ENCODE measurements at regions not wholly inside any gene's neighbourhood (a gene's known extent, or its start where the extent isn't known, plus 50 kb on each side); places are given as distances from the start of the nearest gene placed in this dataset.
"Not testable (repeated sequence)": the region's sequence is repeated elsewhere in the genome, so short reads cannot be mapped to it uniquely, and the experiment has no call there.

DNA sequence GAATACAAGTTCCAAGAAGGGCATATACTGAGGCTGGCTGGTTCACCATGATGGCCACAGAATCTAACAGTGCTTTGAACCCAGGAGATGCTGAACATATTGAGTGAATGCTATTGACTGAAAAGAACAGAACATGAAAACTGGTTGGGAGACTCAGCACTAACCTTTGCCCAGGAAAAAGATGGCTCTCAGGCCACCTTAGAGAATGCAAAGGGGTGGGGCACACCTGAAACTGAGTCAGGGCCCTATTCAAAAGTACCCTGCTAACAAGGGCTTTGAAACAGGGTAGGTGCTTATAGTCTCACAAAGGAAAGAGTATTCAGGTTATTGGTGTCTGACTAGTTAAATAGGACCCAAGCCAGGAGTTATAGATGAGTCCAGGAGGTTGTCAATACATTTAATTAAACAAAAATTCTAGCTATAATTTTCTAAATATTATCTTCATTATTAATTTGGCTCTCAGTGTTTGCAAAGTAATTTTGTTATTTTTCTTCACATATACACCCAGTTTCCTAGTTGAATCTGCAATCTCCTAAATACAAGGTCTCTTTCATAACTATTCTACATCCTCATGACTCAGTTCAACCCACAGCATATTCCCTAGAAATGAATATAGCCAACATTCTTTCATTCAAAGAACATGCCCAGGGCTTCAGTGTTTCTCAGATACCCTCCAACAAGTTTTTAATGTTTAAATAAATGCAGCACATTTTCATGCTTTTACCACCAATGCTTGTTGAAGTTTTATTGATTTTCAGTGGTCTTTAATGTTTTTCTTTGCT is 144.2 kb upstream of the RAPGEF2 start:
- in situ Hi-C loops (cut with HindIII; ENCODE audit: low sequenced_read_pairs), result no loop called here
- DNase-seq (ENCODE audit: low read depth, low spot score), result no peak
- TF ChIP-seq, protein P1, sequence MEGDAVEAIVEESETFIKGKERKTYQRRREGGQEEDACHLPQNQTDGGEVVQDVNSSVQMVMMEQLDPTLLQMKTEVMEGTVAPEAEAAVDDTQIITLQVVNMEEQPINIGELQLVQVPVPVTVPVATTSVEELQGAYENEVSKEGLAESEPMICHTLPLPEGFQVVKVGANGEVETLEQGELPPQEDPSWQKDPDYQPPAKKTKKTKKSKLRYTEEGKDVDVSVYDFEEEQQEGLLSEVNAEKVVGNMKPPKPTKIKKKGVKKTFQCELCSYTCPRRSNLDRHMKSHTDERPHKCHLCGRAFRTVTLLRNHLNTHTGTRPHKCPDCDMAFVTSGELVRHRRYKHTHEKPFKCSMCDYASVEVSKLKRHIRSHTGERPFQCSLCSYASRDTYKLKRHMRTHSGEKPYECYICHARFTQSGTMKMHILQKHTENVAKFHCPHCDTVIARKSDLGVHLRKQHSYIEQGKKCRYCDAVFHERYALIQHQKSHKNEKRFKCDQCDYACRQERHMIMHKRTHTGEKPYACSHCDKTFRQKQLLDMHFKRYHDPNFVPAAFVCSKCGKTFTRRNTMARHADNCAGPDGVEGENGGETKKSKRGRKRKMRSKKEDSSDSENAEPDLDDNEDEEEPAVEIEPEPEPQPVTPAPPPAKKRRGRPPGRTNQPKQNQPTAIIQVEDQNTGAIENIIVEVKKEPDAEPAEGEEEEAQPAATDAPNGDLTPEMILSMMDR (IDR thresholded peaks at IDR 0.05; ENCODE audit: low read depth, low read length), result no peak
- H3K4me3 ChIP-seq (ENCODE audit: low read depth, low read length), result no peak overlapping the region

DNA sequence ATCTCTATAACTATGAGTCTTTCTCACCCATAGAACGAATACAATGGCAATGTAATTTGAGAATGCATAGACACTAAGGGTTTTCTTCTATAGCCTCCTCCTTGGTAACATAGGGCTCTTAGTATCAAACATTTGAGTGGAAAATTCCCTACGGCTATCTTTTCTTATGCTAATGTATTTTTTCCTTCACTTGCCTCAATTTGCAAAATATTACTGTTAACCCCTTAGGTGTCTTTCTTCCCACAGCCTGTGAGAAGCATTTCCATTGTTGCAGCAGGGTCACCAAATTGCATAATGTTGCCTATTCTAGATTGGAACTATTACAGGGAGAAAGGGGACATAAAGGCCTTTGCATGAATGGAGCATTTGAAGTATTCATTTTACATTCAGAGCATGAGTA is 140.5 kb upstream of the RAPGEF2 start:
- H3K4me3 ChIP-seq (ENCODE audit: low read depth, low read length), result no peak overlapping the region
- in situ Hi-C loops (cut with HindIII; ENCODE audit: low sequenced_read_pairs), result no loop called here
- TF ChIP-seq, protein P1 (IDR thresholded peaks at IDR 0.05; ENCODE audit: low read depth, low read length), result no peak
- DNase-seq (ENCODE audit: low read depth, low spot score), result no peak

DNA sequence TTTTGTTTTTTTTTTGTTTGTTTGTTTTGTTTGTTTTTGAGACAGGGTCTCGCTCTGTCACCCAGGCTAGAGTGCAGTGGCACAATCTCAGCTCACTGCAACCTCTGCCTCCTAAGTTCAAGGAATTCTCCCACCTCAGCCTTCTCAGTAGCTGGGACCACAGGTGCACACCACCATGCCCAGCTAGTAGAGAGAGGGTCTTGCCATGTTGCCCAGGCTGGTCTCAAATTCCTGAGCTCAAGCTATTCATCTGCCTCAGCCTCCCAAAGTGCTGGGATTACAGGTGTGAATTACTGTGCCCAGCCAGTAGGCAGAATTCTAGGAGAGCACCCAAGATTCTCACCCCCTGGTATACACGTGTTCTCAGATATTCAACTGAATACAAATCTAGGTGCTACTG is 139.6 kb upstream of the RAPGEF2 start:
- H3K4me3 ChIP-seq (ENCODE audit: low read depth, low read length); in situ Hi-C loops (cut with HindIII; ENCODE audit: low sequenced_read_pairs); DNase-seq (ENCODE audit: low read depth, low spot score): not testable (repeated sequence)

DNA sequence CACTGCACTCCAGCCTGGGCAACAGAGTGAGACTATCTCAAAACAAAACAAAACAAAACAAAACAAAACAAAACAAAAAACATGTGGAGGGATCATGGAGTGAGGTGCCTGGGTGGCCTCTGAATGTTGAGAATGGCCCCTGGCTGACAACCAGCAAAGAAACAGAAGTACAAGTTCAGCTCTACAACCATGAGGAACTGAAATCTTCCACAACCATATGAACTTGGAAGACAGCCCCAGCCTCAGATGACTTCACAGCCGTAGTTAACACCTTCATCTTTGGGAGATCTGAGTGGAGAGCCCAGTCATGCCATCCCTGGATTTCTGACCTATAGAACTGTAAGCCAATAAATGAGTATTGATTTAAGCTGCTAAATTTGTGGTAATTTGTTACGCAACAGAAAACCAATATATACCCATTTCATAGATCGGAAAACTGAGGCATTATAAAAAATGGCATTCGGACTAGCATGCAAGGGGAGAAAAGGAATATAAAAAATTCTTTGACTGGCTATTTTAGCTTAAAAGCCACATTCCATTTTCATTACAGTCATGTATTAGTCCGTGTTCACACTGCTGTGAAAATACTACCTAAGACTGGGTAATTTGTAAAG is 138.7 kb upstream of the RAPGEF2 start:
- H3K4me3 ChIP-seq (ENCODE audit: low read depth, low read length), result no peak overlapping the region
- in situ Hi-C loops (cut with HindIII; ENCODE audit: low sequenced_read_pairs), result no loop called here
- TF ChIP-seq, protein P1 (IDR thresholded peaks at IDR 0.05; ENCODE audit: low read depth, low read length), result no peak
- no peak for DNase-seq (ENCODE audit: low read depth, low spot score)

DNA sequence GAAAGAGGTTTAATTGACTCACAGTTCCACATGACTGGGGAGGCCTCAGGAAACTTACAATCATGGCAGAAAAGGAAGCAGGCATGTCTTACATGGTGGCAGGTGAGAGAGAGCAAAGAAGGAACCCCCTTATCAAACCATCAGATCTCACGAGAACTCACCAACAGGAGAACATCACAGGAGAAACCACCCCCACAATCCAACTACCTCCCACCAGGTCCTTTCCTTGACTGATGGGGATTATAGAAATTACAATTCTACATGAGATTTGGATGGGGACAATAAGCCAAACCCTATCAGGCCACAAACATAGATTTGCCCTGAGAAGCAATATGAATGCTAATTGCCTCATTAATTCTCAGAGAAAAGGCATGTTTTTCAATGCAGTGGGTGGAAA is 138.2 kb upstream of the RAPGEF2 start:
- H3K4me3 ChIP-seq (ENCODE audit: low read depth, low read length), result no peak overlapping the region
- in situ Hi-C loops (cut with HindIII; ENCODE audit: low sequenced_read_pairs), result no loop called here
- no peak for DNase-seq (ENCODE audit: low read depth, low spot score)
- TF ChIP-seq, protein P1 (IDR thresholded peaks at IDR 0.05; ENCODE audit: low read depth, low read length), result no peak

DNA sequence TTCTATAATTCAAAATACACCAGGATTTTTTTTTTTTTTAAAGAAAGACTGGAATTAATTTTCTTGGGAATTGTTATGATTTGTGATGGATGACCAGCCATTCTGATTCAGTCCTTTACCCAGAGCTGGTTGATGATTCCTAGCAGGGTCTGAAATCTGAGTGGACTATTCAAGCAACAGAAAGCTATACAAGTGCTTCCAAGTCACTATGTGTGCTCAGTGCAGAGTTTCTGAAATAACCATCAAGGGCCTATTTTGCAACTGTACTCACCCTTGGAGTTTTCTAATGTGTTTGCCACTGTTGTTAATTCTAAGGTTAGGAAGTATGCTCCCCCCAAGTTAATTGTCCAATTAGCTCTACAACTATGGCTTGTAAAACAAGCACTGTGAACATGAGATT is 137.7 kb upstream of the RAPGEF2 start:
- in situ Hi-C loops (cut with HindIII; ENCODE audit: low sequenced_read_pairs), result no loop called here
- H3K4me3 ChIP-seq (ENCODE audit: low read depth, low read length), result no peak overlapping the region
- DNase-seq (ENCODE audit: low read depth, low spot score), result no peak
- TF ChIP-seq, protein P1 (IDR thresholded peaks at IDR 0.05; ENCODE audit: low read depth, low read length), result no peak

DNA sequence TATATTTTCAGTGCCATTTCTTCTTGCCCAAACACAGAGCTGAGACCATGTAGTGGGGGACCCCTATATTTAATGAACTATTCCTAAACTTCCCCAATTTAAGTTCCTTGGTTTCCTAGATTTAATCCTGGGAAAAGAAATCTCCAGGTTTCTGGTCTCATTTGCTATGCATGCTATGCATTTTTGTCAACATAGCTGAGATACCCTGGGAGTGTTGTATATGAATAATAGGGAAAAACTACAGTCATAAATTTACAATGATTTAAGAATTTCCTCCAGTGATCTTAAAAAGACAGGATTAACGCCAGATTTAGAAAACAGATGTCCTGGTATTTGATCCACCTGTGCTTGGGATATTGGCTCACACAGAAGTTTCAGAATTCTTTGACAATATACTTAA is 136.8 kb upstream of the RAPGEF2 start:
- no peak overlapping the region for H3K4me3 ChIP-seq (ENCODE audit: low read depth, low read length)
- in situ Hi-C loops (cut with HindIII; ENCODE audit: low sequenced_read_pairs), result no loop called here
- TF ChIP-seq, protein P1 (IDR thresholded peaks at IDR 0.05; ENCODE audit: low read depth, low read length), result no peak
- DNase-seq (ENCODE audit: low read depth, low spot score), result no peak

Measured in astrocyte of the spinal cord (primary cell).